ENCODE measurements at regions not wholly inside any gene's neighbourhood (a gene's known extent, or its start where the extent isn't known, plus 50 kb on each side); places are given as distances from the start of the nearest gene placed in this dataset.

- 47 to 57% methylated on average over 9 to 10 of the region's 10 CpGs for WGBS, 2 donors
- no peak for TF ChIP-seq CTCF (IDR thresholded peaks at IDR 0.05)
- no peak for TF ChIP-seq EP300 (IDR thresholded peaks at IDR 0.05)
- TF ChIP-seq POLR2A (IDR thresholded peaks at IDR 0.05): no peak
- Histone ChIP-seq H3K9me3 (peaks cover 0 to 7% (median 0%) of the 10 kb centered on the region in 4 donors), H3K27ac (no peak overlapping the region), H3K27me3 (no peaks in the 10 kb centered on the region), H3K4me3 (no peak overlapping the region), H3K4me1 (no peaks in the 10 kb centered on the region), H3K36me3 (no peaks in the 10 kb centered on the region)
- DNase-seq (ENCODE audit: low spot score in 2 of 2): no peak
These were observed 143.4 kb downstream of the URI1 start for GRCh38 chr19:30085394-30085793.

GRCh38 chr19:30086220-30086619, 144.2 kb downstream of the URI1 start:
- TF ChIP-seq POLR2A (IDR thresholded peaks at IDR 0.05): no peak
- TF ChIP-seq CTCF (IDR thresholded peaks at IDR 0.05): no peak
- TF ChIP-seq EP300 (IDR thresholded peaks at IDR 0.05): no peak
- Histone ChIP-seq H3K4me3 (no peak overlapping the region), H3K36me3 (no peaks in the 10 kb centered on the region), H3K4me1 (no peaks in the 10 kb centered on the region), H3K27ac (no peak overlapping the region), H3K9me3 (peaks cover 0 to 1% (median 0%) of the 10 kb centered on the region in 4 donors), H3K27me3 (no peaks in the 10 kb centered on the region)
- 80 to 90% methylated on average over 5 of the region's 5 CpGs for WGBS, 2 donors
- no peak for DNase-seq (ENCODE audit: low spot score in 2 of 2)

GRCh38 chr19:30086916-30087315, 144.9 kb downstream of the URI1 start:
- Histone ChIP-seq H3K9me3 (no peaks in the 10 kb centered on the region), H3K27ac (no peak overlapping the region), H3K4me1 (no peaks in the 10 kb centered on the region), H3K27me3 (no peaks in the 10 kb centered on the region), H3K4me3 (no peak overlapping the region), H3K36me3 (no peaks in the 10 kb centered on the region)
- TF ChIP-seq CTCF (IDR thresholded peaks at IDR 0.05) (no peak), POLR2A (IDR thresholded peaks at IDR 0.05) (no peak), EP300 (IDR thresholded peaks at IDR 0.05) (no peak)
- 92% methylated on average over 10 of the region's 10 CpGs for WGBS, 2 donors
- DNase-seq (ENCODE audit: low spot score in 2 of 2): no peak

- Histone ChIP-seq H3K9me3 (no peaks in the 10 kb centered on the region), H3K27ac (no peak overlapping the region), H3K4me1 (no peaks in the 10 kb centered on the region), H3K4me3 (no peak overlapping the region), H3K36me3 (no peaks in the 10 kb centered on the region), H3K27me3 (no peaks in the 10 kb centered on the region)
- 64 to 67% methylated on average over 10 to 11 of the region's 11 CpGs for WGBS, 2 donors
- TF ChIP-seq EP300 (IDR thresholded peaks at IDR 0.05): no peak
- DNase-seq (ENCODE audit: low spot score in 2 of 2): no peak
These were observed 145.5 kb downstream of the URI1 start for GRCh38 chr19:30087381-30088138.

GRCh38 chr19:30088567-30088966, 146.5 kb downstream of the URI1 start:
- H3K4me1 ChIP-seq: no peaks in the 10 kb centered on the region
- no peaks in the 10 kb centered on the region for H3K9me3 ChIP-seq
- no peak overlapping the region for H3K27ac ChIP-seq
- H3K4me3 ChIP-seq: no peak overlapping the region
- no peaks in the 10 kb centered on the region for H3K27me3 ChIP-seq
- no peak for TF ChIP-seq POLR2A (IDR thresholded peaks at IDR 0.05)
- TF ChIP-seq EP300 (IDR thresholded peaks at IDR 0.05): no peak
- no peak for TF ChIP-seq CTCF (IDR thresholded peaks at IDR 0.05)
- WGBS, 2 donors: 89% methylated on average over 7 of the region's 7 CpGs
- no peak for DNase-seq (ENCODE audit: low spot score in 2 of 2)
- no peaks in the 10 kb centered on the region for H3K36me3 ChIP-seq

Data from tibial nerve (tissue), 4 donors.